ENCODE measurements at regions not wholly inside any gene's neighbourhood (a gene's known extent, or its start where the extent isn't known, plus 50 kb on each side); places are given as distances from the start of the nearest gene placed in this dataset.

DNA sequence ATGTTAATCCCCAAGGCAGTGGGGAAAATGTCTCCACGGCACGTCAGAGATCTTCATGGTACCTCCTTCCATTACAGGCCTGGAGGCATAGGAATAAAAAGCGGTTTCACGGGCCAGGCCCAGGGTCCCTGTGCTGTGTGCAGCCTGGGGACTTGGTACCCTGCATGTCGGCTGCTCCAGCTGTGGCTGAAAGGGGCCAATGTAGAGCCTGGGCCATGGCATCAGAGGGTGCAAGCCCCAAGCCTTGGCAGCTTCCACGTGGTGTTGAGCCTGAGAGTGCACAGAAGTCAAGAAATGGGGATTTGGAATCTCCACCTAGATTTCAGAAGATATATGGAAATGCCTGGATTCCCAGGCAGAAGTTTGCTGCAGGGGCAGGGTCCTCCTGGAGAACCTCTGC, 508.9 kb upstream of the COX7C start:
- intact Hi-C loops (cut with micrococcal nuclease; ENCODE audit: unreplicated experiment) (no loop called here), in situ Hi-C loops (cut with HindIII; ENCODE audit: extremely low pct_ligation_motif_present, low pct_unique_long_range_greater_than_20kb) (no loop called here)
- DNase-seq (ENCODE audit: low spot score): no peak
- Histone ChIP-seq H3K27me3 (ENCODE audit: control insufficient read depth in 1 of 2, insufficient read depth in 2 of 2, low read length in 2 of 2) (no peaks in the 10 kb centered on the region; a peak in 1 of 5 replicates), H3K27ac (ENCODE audit: extremely low read length, insufficient read depth, low read length) (no peak overlapping the region), H4K20me1 (ENCODE audit: insufficient read depth, low read length) (no peaks in the 10 kb centered on the region), H3K4me2 (ENCODE audit: low read depth, low read length) (no peak overlapping the region), H3K4me3 (replicated peaks in 1 of 3; ENCODE audit: insufficient read depth in 1 of 3, low read depth in 2 of 3, low read length in 3 of 3) (no peak overlapping the region), H3K4me1 (ENCODE audit: insufficient read depth, low read length) (no peaks in the 10 kb centered on the region), H3K9me3 (ENCODE audit: low read length) (no peaks in the 10 kb centered on the region), H2AFZ (ENCODE audit: low read length) (no peak overlapping the region), H3K36me3 (replicated peaks in 1 of 2; ENCODE audit: control insufficient read depth in 1 of 2, insufficient read depth in 2 of 2, low read length in 2 of 2) (no peaks in the 10 kb centered on the region), H3K9ac (ENCODE audit: insufficient read depth, low read depth, low read length) (no peak overlapping the region), H3K79me2 (ENCODE audit: insufficient read depth, low read length) (no peaks in the 10 kb centered on the region)
- no TSS peak for BruUV-seq (replicated peaks)
- ATAC-seq: no peak
- 3% methylated on average over 3 of the region's 6 CpGs for WGBS (ENCODE audit: low lambda C conversion rate)
- ChIA-PET POLR2A (no interaction called here), CTCF (ENCODE audit: low intra/inter-chr PET ratio, low total read pairs) (no interaction called here)
- TF ChIP-seq ARNTL (CRISPR knock-in tag; IDR thresholded peaks at IDR 0.05): no peak
- TF ChIP-seq SUZ12 (IDR thresholded peaks at IDR 0.05; ENCODE audit: low read depth, low read length): no peak
- no peak for TF ChIP-seq ZNF644 (CRISPR knock-in tag; IDR thresholded peaks at IDR 0.05; ENCODE audit: low read depth)
- no peak for TF ChIP-seq NPAS2 (CRISPR knock-in tag; IDR thresholded peaks at IDR 0.05; ENCODE audit: borderline replicate concordance)
- FAIRE-seq: no peak

DNA sequence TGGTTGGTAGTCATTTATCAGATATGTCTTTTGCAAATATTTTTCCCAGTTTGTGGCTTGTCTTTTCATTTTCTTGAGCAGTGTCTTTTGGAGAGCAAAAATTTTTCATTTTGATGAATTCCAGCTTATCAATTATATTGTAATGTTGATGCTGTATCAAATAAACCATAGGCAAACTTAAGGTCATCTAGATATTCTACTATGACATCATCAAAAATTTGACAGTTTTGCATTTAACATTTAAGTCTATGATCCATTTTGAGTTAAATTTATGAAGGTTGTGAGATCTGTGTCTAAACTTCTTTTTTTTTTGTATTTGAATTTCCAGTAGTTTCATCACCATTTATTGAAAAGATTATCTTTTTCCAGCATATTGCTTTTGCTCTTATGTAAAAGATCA, 505.5 kb upstream of the COX7C start:
- DNase-seq (ENCODE audit: low spot score) (no peak), ATAC-seq (no peak), FAIRE-seq (no peak)
- no peaks in the 10 kb centered on the region for H4K20me1 ChIP-seq (ENCODE audit: insufficient read depth, low read length)
- H3K27me3 ChIP-seq (ENCODE audit: control insufficient read depth in 1 of 2, insufficient read depth in 2 of 2, low read length in 2 of 2): no peaks in the 10 kb centered on the region; a peak in 1 of 5 replicates
- TF ChIP-seq ZNF468 (CRISPR knock-in tag; IDR thresholded peaks at IDR 0.05) (no peak), ATF7 (IDR thresholded peaks at IDR 0.05) (peak; percentile 86), ATF7 (CRISPR knock-in tag; IDR thresholded peaks at IDR 0.05) (no peak), EED (CRISPR knock-in tag; IDR thresholded peaks at IDR 0.05) (no peak), CREB1 (IDR thresholded peaks at IDR 0.05) (peak; percentile 39; the same call in 1 of the 2 replicates), CREB1 (CRISPR knock-in tag; IDR thresholded peaks at IDR 0.05) (no peak)
- TF ChIP-seq, protein P1, sequence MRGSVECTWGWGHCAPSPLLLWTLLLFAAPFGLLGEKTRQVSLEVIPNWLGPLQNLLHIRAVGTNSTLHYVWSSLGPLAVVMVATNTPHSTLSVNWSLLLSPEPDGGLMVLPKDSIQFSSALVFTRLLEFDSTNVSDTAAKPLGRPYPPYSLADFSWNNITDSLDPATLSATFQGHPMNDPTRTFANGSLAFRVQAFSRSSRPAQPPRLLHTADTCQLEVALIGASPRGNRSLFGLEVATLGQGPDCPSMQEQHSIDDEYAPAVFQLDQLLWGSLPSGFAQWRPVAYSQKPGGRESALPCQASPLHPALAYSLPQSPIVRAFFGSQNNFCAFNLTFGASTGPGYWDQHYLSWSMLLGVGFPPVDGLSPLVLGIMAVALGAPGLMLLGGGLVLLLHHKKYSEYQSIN (CRISPR knock-in tag; IDR thresholded peaks at IDR 0.05; ENCODE audit: borderline replicate concordance): no peak
- intact Hi-C loops (cut with micrococcal nuclease; ENCODE audit: unreplicated experiment): no loop called here
- CTCF ChIA-PET (ENCODE audit: low intra/inter-chr PET ratio, low total read pairs): no interaction called here
- in situ Hi-C loops (cut with HindIII; ENCODE audit: extremely low pct_ligation_motif_present, low pct_unique_long_range_greater_than_20kb): no loop called here
- H3K4me2 ChIP-seq (ENCODE audit: low read depth, low read length): no peak overlapping the region
- no peaks in the 10 kb centered on the region for H3K79me2 ChIP-seq (ENCODE audit: insufficient read depth, low read length)
- POLR2A ChIA-PET: no interaction called here
- no peaks in the 10 kb centered on the region for H3K9me3 ChIP-seq (ENCODE audit: low read length)
- BruUV-seq (replicated peaks): no TSS peak
- no peak overlapping the region for H2AFZ ChIP-seq (ENCODE audit: low read length)
- H3K36me3 ChIP-seq (replicated peaks in 1 of 2; ENCODE audit: control insufficient read depth in 1 of 2, insufficient read depth in 2 of 2, low read length in 2 of 2): no peaks in the 10 kb centered on the region
- no peak overlapping the region for H3K9ac ChIP-seq (ENCODE audit: insufficient read depth, low read depth, low read length)
- no peaks in the 10 kb centered on the region for H3K4me1 ChIP-seq (ENCODE audit: insufficient read depth, low read length)
- H3K4me3 ChIP-seq (replicated peaks in 1 of 3; ENCODE audit: insufficient read depth in 1 of 3, low read depth in 2 of 3, low read length in 3 of 3): no peak overlapping the region
- no peak overlapping the region for H3K27ac ChIP-seq (ENCODE audit: extremely low read length, insufficient read depth, low read length)

Data from HepG2 (cell line).